Esophagus muscularis mucosa (tissue), 4 donors: ENCODE measurements at regions not wholly inside any gene's neighbourhood (a gene's known extent, or its start where the extent isn't known, plus 50 kb on each side); places are given as distances from the start of the nearest gene placed in this dataset.
"Not testable (repeated sequence)": the region's sequence is repeated elsewhere in the genome, so short reads cannot be mapped to it uniquely, and the experiment has no call there.

Experiments used
- DNase-seq: peaks from one replicate; pipeline ENCODE4 v3.0.0-alpha.2; 2017; ENCODE audit errors: extremely low spot score
- H3K27ac ChIP-seq, 4 donors: fragments of 200-600 bp; sonication (generic); replicated peaks in 1 of 4; 1 replicate in 3 of 4; 2 replicates in 1 of 4; pipeline ENCODE4 v1.5.1; 2016 to 2019; ENCODE audit warnings: mild to moderate bottlenecking in 1 of 4
- H3K27me3 ChIP-seq, 4 donors: fragments of 200-600 bp; sonication (generic); one replicate each; pipeline versions ENCODE4 v1.5.1 to v1.6.0; 2016 to 2019
- H3K36me3 ChIP-seq, 4 donors: fragments of 200-600 bp; sonication (generic); one replicate each; pipeline ENCODE4 v1.5.1; 2016 to 2019
- H3K4me1 ChIP-seq, 4 donors: fragments of 200-600 bp; sonication (generic); one replicate each; pipeline ENCODE4 v1.5.1; 2016 to 2019
- H3K4me3 ChIP-seq, 4 donors: fragments of 200-600 bp; sonication (generic); 1 replicate in 2 of 4; 2 replicates in 2 of 4; pipeline ENCODE4 v1.5.1; 2016 to 2019; ENCODE audit warnings: mild to moderate bottlenecking in 4 of 4, moderate library complexity in 1 of 4
- H3K9me3 ChIP-seq, 4 donors: fragments of 200-600 bp; sonication (generic); 1 replicate in 3 of 4; 2 replicates in 1 of 4; pipeline ENCODE4 v1.5.1; 2016 to 2019
- CTCF ChIP-seq, 3 experiments: fragments of 200-600 bp in 2 of 3; fragments of 450-650 bp in 1 of 3; sonication (generic) in 2 of 3; IDR thresholded peaks; one replicate each; pipeline ENCODE4 v1.5.1; 2017 to 2019; ENCODE audit warnings: antibody characterized with exemption in 3 of 3, mild to moderate bottlenecking in 2 of 3, moderate library complexity in 1 of 3
- EP300 ChIP-seq: sonication (generic); formaldehyde crosslinking; IDR thresholded peaks from one replicate; pipeline ENCODE4 v1.6.1; 2017; ENCODE audit warnings: antibody characterized with exemption
- POLR2A ChIP-seq: fragments of 450-650 bp; IDR thresholded peaks from one replicate; pipeline ENCODE4 v1.6.1; 2017; ENCODE audit warnings: antibody characterized with exemption, moderate library complexity, mild to moderate bottlenecking, low read depth
- POLR2AphosphoS5 ChIP-seq, 2 donors: sonication (generic); formaldehyde crosslinking; IDR thresholded peaks; one replicate each; pipeline ENCODE4 v1.6.1; 2017; ENCODE audit warnings: antibody characterized with exemption in 2 of 2
- WGBS: methylation state at CpG from one replicate; pipeline ENCODE4 v1.1.5; 2018; 5-methylcytosine and 5-hydroxymethylcytosine counted together
- intact Hi-C: fragments of 100-400 bp; cut with DNase I; formaldehyde crosslinking; loops from one replicate; pipeline ENCODE4 v1.15.1; 2023

DNA sequence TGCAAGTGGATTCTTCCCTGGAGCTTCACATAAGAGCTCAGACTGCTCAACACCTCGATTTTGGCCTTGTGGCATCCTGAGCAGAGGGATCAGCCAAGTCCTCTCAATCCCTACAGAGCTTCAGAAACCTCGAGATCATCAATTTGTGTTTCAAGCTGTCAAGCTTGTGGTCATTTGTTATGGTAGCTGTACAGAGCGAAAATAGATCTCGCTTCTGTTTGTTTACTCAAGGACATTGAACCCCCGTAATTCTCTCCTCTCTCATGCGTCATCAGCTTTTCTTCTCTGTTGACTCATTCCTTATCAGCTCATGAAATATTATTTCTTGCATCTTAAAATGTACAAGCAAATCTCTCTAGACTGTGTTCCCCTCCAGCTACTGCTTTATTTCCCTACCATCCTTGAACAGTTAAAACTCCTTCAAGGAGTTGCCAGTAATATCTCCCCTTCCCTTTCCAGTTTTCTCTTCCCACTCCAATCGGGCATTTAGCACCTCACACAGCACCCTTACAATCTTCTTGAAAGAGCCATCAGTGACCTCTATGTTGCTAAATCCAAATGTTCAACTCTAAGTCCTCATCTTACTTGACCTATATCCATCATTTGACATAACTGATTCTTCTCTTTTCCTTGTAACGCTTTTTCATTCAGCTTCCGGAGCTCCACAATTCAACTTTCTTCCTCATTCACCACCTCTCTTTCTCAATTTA, 106.2 kb upstream of the FAT1 start:
- Histone ChIP-seq H3K4me1 (peaks cover 0 to 6% (median 0%) of the 10 kb centered on the region in 4 donors), H3K27ac (no peak overlapping the region), H3K9me3 (no peaks in the 10 kb centered on the region), H3K4me3 (no peak overlapping the region), H3K36me3 (no peaks in the 10 kb centered on the region), H3K27me3 (no peaks in the 10 kb centered on the region)
- DNase-seq = no peak
- TF ChIP-seq EP300 (no peak), POLR2A (no peak), CTCF (IDR thresholded peaks at IDR 0.05) (no peak), POLR2AphosphoS5 (IDR thresholded peaks at IDR 0.05) (no peak)
- 53% methylated on average over 9 of the region's 9 CpGs for WGBS
- intact Hi-C loops = no loop called here

DNA sequence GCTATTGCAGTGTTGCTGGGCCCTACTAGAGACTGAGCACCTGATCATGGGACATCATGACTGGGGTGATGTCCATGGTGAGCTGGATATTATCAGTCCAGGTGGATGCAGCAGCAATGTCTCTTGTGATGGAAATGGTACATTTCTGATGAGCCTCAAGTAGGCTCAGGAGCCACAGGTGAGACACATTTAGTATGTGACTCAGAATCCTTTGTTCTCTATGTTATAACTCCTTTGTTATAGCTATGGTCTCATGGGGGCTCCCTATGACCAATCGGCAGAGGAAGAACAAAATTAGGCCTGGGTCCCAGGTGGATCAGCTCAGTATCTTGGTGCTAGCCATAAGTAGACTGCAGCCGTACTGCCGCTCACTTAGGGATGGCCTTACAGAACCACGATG, 107.9 kb upstream of the FAT1 start:
- Histone ChIP-seq H3K9me3 (no peaks in the 10 kb centered on the region), H3K4me1 (peaks cover 0 to 6% (median 0%) of the 10 kb centered on the region in 4 donors), H3K27me3 (no peaks in the 10 kb centered on the region), H3K36me3 (no peaks in the 10 kb centered on the region), H3K27ac (no peak overlapping the region), H3K4me3 (no peak overlapping the region)
- TF ChIP-seq CTCF (IDR thresholded peaks at IDR 0.05) = no peak
- TF ChIP-seq POLR2AphosphoS5 (IDR thresholded peaks at IDR 0.05) = no peak
- TF ChIP-seq POLR2A = no peak
- no peak for TF ChIP-seq EP300
- 73% methylated on average over 4 of the region's 4 CpGs for WGBS
- intact Hi-C loops = no loop called here
- no peak for DNase-seq

GRCh38 chr4:186832906-186833305, 109.2 kb upstream of the FAT1 start:
- TF ChIP-seq EP300 = no peak
- no peak for TF ChIP-seq CTCF (IDR thresholded peaks at IDR 0.05)
- TF ChIP-seq POLR2A = no peak
- no peak for TF ChIP-seq POLR2AphosphoS5 (IDR thresholded peaks at IDR 0.05)
- WGBS = 78% methylated on average over 1 of the region's 1 CpG
- Histone ChIP-seq H3K27ac (no peak overlapping the region), H3K4me1 (no peaks in the 10 kb centered on the region), H3K9me3 (no peaks in the 10 kb centered on the region), H3K36me3 (no peaks in the 10 kb centered on the region), H3K27me3 (no peaks in the 10 kb centered on the region), H3K4me3 (no peak overlapping the region)
- intact Hi-C loops = no loop called here
- no peak for DNase-seq

DNA sequence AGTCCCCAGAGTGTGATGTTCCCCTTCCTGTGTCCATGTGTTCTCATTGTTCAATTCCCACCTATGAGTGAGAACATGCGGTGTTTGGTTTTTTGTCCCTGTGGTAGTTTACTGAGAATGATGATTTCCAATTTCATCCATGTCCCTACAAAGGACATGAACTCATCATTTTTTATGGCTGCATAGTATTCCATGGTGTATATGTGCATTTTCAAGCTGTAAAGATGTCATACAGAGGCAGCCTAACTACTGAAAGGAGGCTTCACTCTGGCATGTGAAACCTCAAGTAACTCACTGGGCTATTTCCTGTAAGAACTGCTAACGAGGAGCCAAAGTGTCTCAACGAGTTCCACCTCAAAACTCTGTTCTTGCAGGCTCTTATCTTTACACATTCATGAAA, 113.8 kb upstream of the FAT1 start:
- H3K36me3 ChIP-seq, H3K27me3 ChIP-seq, H3K9me3 ChIP-seq, H3K4me3 ChIP-seq, H3K27ac ChIP-seq, intact Hi-C loops, DNase-seq: not testable (repeated sequence)
- 92% methylated on average over 3 of the region's 3 CpGs for WGBS
- peaks cover 0 to 19% (median 12%) of the 10 kb centered on the region in 4 donors for H3K4me1 ChIP-seq

GRCh38 chr4:186838295-186838694, 114.6 kb upstream of the FAT1 start:
- 97% methylated on average over 2 of the region's 2 CpGs for WGBS
- intact Hi-C loops = no loop called here

More at GRCh38 chr4:186838295-186838694, 114.6 kb upstream of the FAT1 start:
- Histone ChIP-seq H3K9me3 (no peaks in the 10 kb centered on the region), H3K27ac (no peak overlapping the region), H3K4me1 (peaks cover 0 to 19% (median 12%) of the 10 kb centered on the region in 4 donors), H3K27me3 (no peaks in the 10 kb centered on the region), H3K36me3 (no peaks in the 10 kb centered on the region), H3K4me3 (no peak overlapping the region)
- no peak for TF ChIP-seq CTCF (IDR thresholded peaks at IDR 0.05)
- no peak for TF ChIP-seq EP300
- TF ChIP-seq POLR2A = no peak
- TF ChIP-seq POLR2AphosphoS5 (IDR thresholded peaks at IDR 0.05) = no peak
- DNase-seq = no peak
